ENCODE measurements at regions not wholly inside any gene's neighbourhood (a gene's known extent, or its start where the extent isn't known, plus 50 kb on each side); places are given as distances from the start of the nearest gene placed in this dataset.

- TF ChIP-seq CTCF (IDR thresholded peaks at IDR 0.05) (no peak), POLR2A (IDR thresholded peaks at IDR 0.05) (no peak)
Observed at GRCh38 chr15:67899596-67900283, 59.9 kb upstream of the RNU6-1 start.

All from esophagus squamous epithelium (tissue), 4 donors.